Colonic mucosa (tissue), 4 donors: ENCODE measurements at regions not wholly inside any gene's neighbourhood (a gene's known extent, or its start where the extent isn't known, plus 50 kb on each side); places are given as distances from the start of the nearest gene placed in this dataset.
"Not testable (repeated sequence)": the region's sequence is repeated elsewhere in the genome, so short reads cannot be mapped to it uniquely, and the experiment has no call there.

Experiments
- DNase-seq: peaks from one replicate; pipeline ENCODE4 v3.0.0-alpha.2; 2020
- H3K27ac ChIP-seq: fragments of 200-600 bp; one replicate; pipeline ENCODE4 v1.8.0; 2021
- H3K27me3 ChIP-seq: fragments of 200-600 bp; one replicate; pipeline ENCODE4 v1.8.0; 2021
- H3K36me3 ChIP-seq: fragments of 200-600 bp; one replicate; pipeline ENCODE4 v1.8.0; 2021
- H3K4me1 ChIP-seq: fragments of 200-600 bp; one replicate; pipeline ENCODE4 v1.8.0; 2021; ENCODE audit warnings: mild to moderate bottlenecking
- H3K4me3 ChIP-seq: fragments of 200-600 bp; one replicate; pipeline ENCODE4 v1.8.0; 2021
- H3K9ac ChIP-seq, 2 donors: one replicate each; pipeline ENCODE4 v1.7.0; 2013; ENCODE audit warnings: control low read depth in 2 of 2, low read depth in 2 of 2, low read length in 2 of 2
- H3K9me3 ChIP-seq: fragments of 200-600 bp; one replicate; pipeline ENCODE4 v1.8.0; 2021
- CTCF ChIP-seq: fragments of 200-600 bp; IDR thresholded peaks from one replicate; pipeline ENCODE4 v1.8.0; 2022; ENCODE audit warnings: antibody characterized with exemption, mild to moderate bottlenecking
- intact Hi-C: fragments of 100-400 bp; cut with DNase I; formaldehyde crosslinking; loops from one replicate; pipeline ENCODE4 v1.14.1; 2022
- donor health status: healthy.
- donor health status: DM: no; HTN: no; CAD: no.
- donor health status: DM: no; HTN: no; CAD: no.

- intact Hi-C loops: no loop called here
- no peak overlapping the region for H3K9ac ChIP-seq
- no peaks in the 10 kb centered on the region for H3K36me3 ChIP-seq
- no peak overlapping the region for H3K27ac ChIP-seq
- TF ChIP-seq CTCF: no peak
- H3K4me3 ChIP-seq: no peak overlapping the region
- DNase-seq: no peak
- no peaks in the 10 kb centered on the region for H3K27me3 ChIP-seq
- H3K9me3 ChIP-seq: no peaks in the 10 kb centered on the region
- H3K4me1 ChIP-seq: no peaks in the 10 kb centered on the region
Observed at GRCh38 chr2:136281281-136282114, 163.5 kb upstream of the CXCR4 start.

GRCh38 chr2:136266346-136266745 is 148.4 kb upstream of the CXCR4 start:
- DNase-seq, H3K9ac ChIP-seq, H3K9me3 ChIP-seq, H3K27me3 ChIP-seq, H3K36me3 ChIP-seq, intact Hi-C loops, H3K27ac ChIP-seq, H3K4me1 ChIP-seq, H3K4me3 ChIP-seq: not testable (repeated sequence)

GRCh38 chr2:136259551-136259950 is 141.6 kb upstream of the CXCR4 start:
- Histone ChIP-seq H3K27ac (no peak overlapping the region), H3K27me3 (no peaks in the 10 kb centered on the region), H3K4me1 (no peaks in the 10 kb centered on the region), H3K4me3 (no peak overlapping the region), H3K9me3 (no peaks in the 10 kb centered on the region), H3K9ac (no peak overlapping the region), H3K36me3 (no peaks in the 10 kb centered on the region)
- no peak for TF ChIP-seq CTCF
- intact Hi-C loops: no loop called here
- no peak for DNase-seq

GRCh38 chr2:136257893-136258292 is 139.9 kb upstream of the CXCR4 start:
- Histone ChIP-seq H3K27me3 (no peaks in the 10 kb centered on the region), H3K4me1 (no peaks in the 10 kb centered on the region), H3K4me3 (no peak overlapping the region), H3K36me3 (no peaks in the 10 kb centered on the region), H3K9ac (no peak overlapping the region), H3K27ac (no peak overlapping the region), H3K9me3 (no peaks in the 10 kb centered on the region)
- no peak for TF ChIP-seq CTCF
- intact Hi-C loops: no loop called here
- no peak for DNase-seq

- H3K36me3 ChIP-seq: no peaks in the 10 kb centered on the region
- H3K4me3 ChIP-seq: no peak overlapping the region
- H3K27me3 ChIP-seq: no peaks in the 10 kb centered on the region
- H3K27ac ChIP-seq: no peak overlapping the region
- TF ChIP-seq CTCF: no peak
- intact Hi-C loops: no loop called here
- DNase-seq: no peak
- H3K4me1 ChIP-seq: no peaks in the 10 kb centered on the region
- no peaks in the 10 kb centered on the region for H3K9me3 ChIP-seq
- H3K9ac ChIP-seq: no peak overlapping the region
Observed at GRCh38 chr2:136255648-136256461, 137.9 kb upstream of the CXCR4 start.

GRCh38 chr2:136255127-136255526 is 137.2 kb upstream of the CXCR4 start:
- intact Hi-C loops: no loop called here
- no peak overlapping the region for H3K27ac ChIP-seq
- no peaks in the 10 kb centered on the region for H3K36me3 ChIP-seq

More at GRCh38 chr2:136255127-136255526, 137.2 kb upstream of the CXCR4 start:
- Histone ChIP-seq H3K4me3 (no peak overlapping the region), H3K4me1 (no peaks in the 10 kb centered on the region), H3K9me3 (no peaks in the 10 kb centered on the region), H3K27me3 (no peaks in the 10 kb centered on the region), H3K9ac (no peak overlapping the region)
- DNase-seq: no peak
- no peak for TF ChIP-seq CTCF
